Transverse colon (tissue), 4 donors: ENCODE measurements at regions not wholly inside any gene's neighbourhood (a gene's known extent, or its start where the extent isn't known, plus 50 kb on each side); places are given as distances from the start of the nearest gene placed in this dataset.

Source experiments
- DNase-seq: peaks from one replicate; pipeline ENCODE4 v3.0.0-alpha.2; 2019
- H3K27ac ChIP-seq, 4 donors: fragments of 200-600 bp; sonication (generic); 2 replicates each; pipeline ENCODE4 v1.5.1; 2016 to 2018; ENCODE audit warnings: inconsistent platforms in 4 of 4
- H3K27me3 ChIP-seq: fragments of 200-600 bp; sonication (generic); 2 replicates; pipeline ENCODE4 v1.5.1; 2017; ENCODE audit warnings: inconsistent platforms
- H3K36me3 ChIP-seq, 4 donors: fragments of 200-600 bp; sonication (generic); 2 replicates each; pipeline ENCODE4 v1.5.1; 2017 to 2019; ENCODE audit warnings: inconsistent platforms in 4 of 4
- H3K4me1 ChIP-seq, 4 donors: fragments of 200-600 bp; sonication (generic); 2 replicates each; pipeline ENCODE4 v1.5.1; 2017 to 2020; ENCODE audit warnings: inconsistent platforms in 4 of 4
- H3K4me3 ChIP-seq, 4 donors: fragments of 200-600 bp; sonication (generic); 1 replicate in 1 of 4; 2 replicates in 3 of 4; pipeline versions ENCODE4 v1.5.1 to v1.6.1; 2017 to 2019; ENCODE audit warnings: inconsistent platforms in 4 of 4
- H3K9me3 ChIP-seq, 2 donors: fragments of 200-600 bp; sonication (generic); 2 replicates each; pipeline ENCODE4 v1.5.1; 2017 to 2019; ENCODE audit warnings: inconsistent platforms in 2 of 2
- EP300 ChIP-seq: sonication (generic); formaldehyde crosslinking; IDR thresholded peaks from one replicate; pipeline ENCODE4 v1.6.1; 2017; ENCODE audit warnings: antibody characterized with exemption, low read depth
- POLR2A ChIP-seq: fragments of 450-650 bp; IDR thresholded peaks from one replicate; pipeline ENCODE4 v1.6.1; 2016; ENCODE audit warnings: antibody characterized with exemption, mild to moderate bottlenecking, moderate library complexity
- POLR2AphosphoS5 ChIP-seq, 3 donors: sonication (generic); formaldehyde crosslinking; IDR thresholded peaks; one replicate each; pipeline ENCODE4 v1.6.1; 2016; ENCODE audit warnings: antibody characterized with exemption in 3 of 3
- WGBS, 2 donors: methylation state at CpG; one replicate each; pipeline ENCODE4 v1.1.5; 2018; ENCODE audit warnings: low coverage in 1 of 2; 5-methylcytosine and 5-hydroxymethylcytosine counted together
- in situ Hi-C, 4 donors: fragments of 200-750 bp; cut with MboI; loops; one replicate each; pipeline versions ENCODE4 v1.15.0 to v1.15.1; 2017; ENCODE audit warnings: low sequenced_read_pairs in 3 of 4, low pct_ligation_motif_present in 1 of 4, low pct_unique_long_range_greater_than_20kb in 1 of 4
- intact Hi-C: fragments of 100-400 bp; cut with DNase I; formaldehyde crosslinking; loops from one replicate; pipeline ENCODE4 v1.15.1; 2023; ENCODE audit warnings: low total_unique reads
- TF ChIP-seq, protein P1 (sequence below), 5 experiments: fragments of 200-600 bp in 3 of 5; fragments of 450-650 bp in 2 of 5; sonication (generic) in 3 of 5; IDR thresholded peaks; 1 replicate in 2 of 5; 2 replicates in 3 of 5; pipeline ENCODE4 v1.5.1; 2016 to 2017; ENCODE audit warnings: antibody characterized with exemption in 5 of 5, inconsistent platforms in 3 of 5, mild to moderate bottlenecking in 2 of 5, moderate library complexity in 1 of 5

DNA sequence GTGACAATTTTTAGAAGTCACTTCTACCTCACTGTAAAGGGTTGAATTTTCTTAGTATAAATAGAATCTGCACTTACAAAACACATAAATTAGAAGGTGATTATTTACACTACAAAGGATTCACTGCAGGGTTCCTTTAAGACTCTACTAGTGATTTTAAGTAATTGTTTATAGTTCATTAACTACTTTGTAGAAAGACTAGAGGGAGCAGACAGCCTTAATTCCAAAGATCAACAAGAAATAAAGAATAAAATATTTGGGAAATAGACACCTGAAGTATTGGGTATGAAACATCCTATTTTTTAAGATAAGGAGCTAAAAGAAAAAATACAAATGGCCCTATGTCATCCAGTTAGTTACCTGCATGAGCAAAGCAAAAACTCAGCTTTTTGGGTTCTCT, 360.5 kb upstream of the ALCAM start:
- TF ChIP-seq POLR2A (no peak), EP300 (no peak), POLR2AphosphoS5 (IDR thresholded peaks at IDR 0.05) (no peak)
- TF ChIP-seq, protein P1, sequence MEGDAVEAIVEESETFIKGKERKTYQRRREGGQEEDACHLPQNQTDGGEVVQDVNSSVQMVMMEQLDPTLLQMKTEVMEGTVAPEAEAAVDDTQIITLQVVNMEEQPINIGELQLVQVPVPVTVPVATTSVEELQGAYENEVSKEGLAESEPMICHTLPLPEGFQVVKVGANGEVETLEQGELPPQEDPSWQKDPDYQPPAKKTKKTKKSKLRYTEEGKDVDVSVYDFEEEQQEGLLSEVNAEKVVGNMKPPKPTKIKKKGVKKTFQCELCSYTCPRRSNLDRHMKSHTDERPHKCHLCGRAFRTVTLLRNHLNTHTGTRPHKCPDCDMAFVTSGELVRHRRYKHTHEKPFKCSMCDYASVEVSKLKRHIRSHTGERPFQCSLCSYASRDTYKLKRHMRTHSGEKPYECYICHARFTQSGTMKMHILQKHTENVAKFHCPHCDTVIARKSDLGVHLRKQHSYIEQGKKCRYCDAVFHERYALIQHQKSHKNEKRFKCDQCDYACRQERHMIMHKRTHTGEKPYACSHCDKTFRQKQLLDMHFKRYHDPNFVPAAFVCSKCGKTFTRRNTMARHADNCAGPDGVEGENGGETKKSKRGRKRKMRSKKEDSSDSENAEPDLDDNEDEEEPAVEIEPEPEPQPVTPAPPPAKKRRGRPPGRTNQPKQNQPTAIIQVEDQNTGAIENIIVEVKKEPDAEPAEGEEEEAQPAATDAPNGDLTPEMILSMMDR (IDR thresholded peaks at IDR 0.05): no peak
- no peak for DNase-seq
- intact Hi-C loops: no loop called here
- in situ Hi-C loops: no loop called here
- Histone ChIP-seq H3K4me1 (no peaks in the 10 kb centered on the region), H3K9me3 (no peaks in the 10 kb centered on the region), H3K27me3 (no peaks in the 10 kb centered on the region), H3K27ac (no peak overlapping the region), H3K36me3 (no peaks in the 10 kb centered on the region), H3K4me3 (no peak overlapping the region)

DNA sequence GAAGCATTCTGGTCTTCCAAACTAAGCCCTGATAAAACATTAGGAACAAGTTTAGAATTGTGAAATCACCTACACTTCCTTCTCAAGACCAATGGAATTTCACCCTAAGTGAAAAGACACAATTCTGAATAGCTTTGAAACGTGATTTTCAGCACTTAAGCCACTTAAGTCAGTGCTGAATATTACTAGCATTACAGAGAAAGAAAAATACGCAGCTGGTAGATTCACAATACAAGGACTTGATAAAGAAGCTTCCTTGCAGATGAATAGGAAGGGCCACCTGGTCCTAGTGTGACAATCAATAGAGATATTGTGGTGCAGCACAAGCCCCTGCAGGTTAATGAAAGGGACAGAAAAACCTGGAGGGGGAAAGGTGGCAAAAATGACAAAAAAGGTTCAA, 353.1 kb upstream of the ALCAM start:
- Histone ChIP-seq H3K4me3 (no peak overlapping the region), H3K27ac (no peak overlapping the region), H3K4me1 (no peaks in the 10 kb centered on the region), H3K36me3 (no peaks in the 10 kb centered on the region), H3K9me3 (no peaks in the 10 kb centered on the region), H3K27me3 (no peaks in the 10 kb centered on the region)
- TF ChIP-seq EP300 (no peak), POLR2AphosphoS5 (IDR thresholded peaks at IDR 0.05) (no peak), POLR2A (no peak)
- TF ChIP-seq, protein P1 (IDR thresholded peaks at IDR 0.05): no peak
- in situ Hi-C loops (no loop called here), intact Hi-C loops (no loop called here)
- WGBS, 2 donors: 56 to 64% methylated on average over 2 of the region's 2 CpGs
- DNase-seq: no peak

DNA sequence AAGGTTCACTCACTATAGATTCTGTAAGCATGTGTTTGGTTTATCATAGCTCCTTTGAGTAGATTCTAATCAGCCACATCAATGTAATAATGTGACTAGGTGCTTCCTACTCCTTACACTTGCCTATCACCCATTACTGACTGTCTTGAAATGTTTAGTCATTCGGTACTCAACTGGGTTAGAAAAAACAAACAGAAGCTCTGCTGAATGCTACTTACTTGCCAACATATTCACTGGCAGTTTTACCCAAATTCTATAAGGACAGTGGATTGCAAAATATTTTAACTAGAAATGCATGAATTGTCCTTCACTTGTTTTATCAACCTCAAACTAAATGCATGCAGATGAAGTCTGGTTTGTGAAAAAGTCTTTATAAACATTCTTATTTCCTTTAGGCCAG, 352.1 kb upstream of the ALCAM start:
- TF ChIP-seq, protein P1 (IDR thresholded peaks at IDR 0.05): no peak
- TF ChIP-seq EP300 (no peak), POLR2A (no peak), POLR2AphosphoS5 (IDR thresholded peaks at IDR 0.05) (no peak)
- Histone ChIP-seq H3K9me3 (no peaks in the 10 kb centered on the region), H3K4me3 (no peak overlapping the region), H3K4me1 (no peaks in the 10 kb centered on the region), H3K27ac (no peak overlapping the region), H3K36me3 (no peaks in the 10 kb centered on the region), H3K27me3 (no peaks in the 10 kb centered on the region)
- no peak for DNase-seq
- in situ Hi-C loops: no loop called here
- intact Hi-C loops: no loop called here
- WGBS, 2 donors: 29 to 63% methylated on average over 1 of the region's 1 CpG

DNA sequence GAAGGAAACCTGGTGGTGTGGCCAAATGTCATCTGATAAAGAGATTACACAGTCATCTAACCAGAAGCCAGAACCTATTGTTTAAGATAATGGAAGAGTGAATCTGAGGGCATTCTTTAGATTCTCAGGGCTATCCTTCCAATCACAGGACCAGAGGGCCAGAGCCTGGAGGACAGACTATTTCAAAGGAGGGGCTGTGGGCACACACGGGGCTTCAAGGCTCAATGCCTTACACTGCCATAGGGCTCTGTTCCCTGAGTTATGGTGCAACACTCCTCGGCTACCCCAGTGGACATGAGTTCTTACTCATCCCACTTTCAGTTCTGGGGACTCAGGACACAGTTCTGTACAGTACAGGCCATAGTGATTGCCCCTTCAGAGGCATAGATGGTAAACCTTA, 343.9 kb upstream of the ALCAM start:
- Histone ChIP-seq H3K27ac (no peak overlapping the region), H3K4me3 (no peak overlapping the region), H3K9me3 (no peaks in the 10 kb centered on the region), H3K36me3 (no peaks in the 10 kb centered on the region), H3K4me1 (no peaks in the 10 kb centered on the region), H3K27me3 (no peaks in the 10 kb centered on the region)
- DNase-seq: no peak
- TF ChIP-seq POLR2A: no peak
- no peak for TF ChIP-seq POLR2AphosphoS5 (IDR thresholded peaks at IDR 0.05)
- TF ChIP-seq, protein P1 (IDR thresholded peaks at IDR 0.05): no peak
- TF ChIP-seq EP300: no peak
- intact Hi-C loops: no loop called here
- in situ Hi-C loops: no loop called here
- WGBS, 2 donors: 65% methylated on average over 2 of the region's 2 CpGs; no CpG with 5 or more reads in 1 of the 2 donors
